ENCODE measurements at regions not wholly inside any gene's neighbourhood (a gene's known extent, or its start where the extent isn't known, plus 50 kb on each side); places are given as distances from the start of the nearest gene placed in this dataset.

DNA sequence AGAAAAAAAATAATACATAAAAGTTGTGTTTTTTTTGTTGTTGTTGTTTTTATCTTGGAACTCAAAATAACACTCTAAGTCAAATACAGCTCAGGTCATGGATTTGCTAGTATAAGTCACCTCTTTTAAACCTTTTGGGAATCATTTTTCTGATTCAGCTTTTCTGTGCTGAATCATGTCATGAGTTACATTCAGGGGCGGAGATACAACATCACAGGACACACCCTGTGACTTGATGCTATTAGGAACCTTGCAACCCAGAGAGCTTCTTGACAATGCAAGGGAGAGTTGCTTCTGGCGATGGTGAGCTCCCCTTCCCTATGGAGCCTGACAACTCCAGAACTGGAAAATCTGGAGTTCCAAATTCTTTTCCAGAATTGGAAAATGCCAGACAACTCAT lies 358.3 kb upstream of the C16orf82 start:
- Histone ChIP-seq H3K27me3 (no peaks in the 10 kb centered on the region), H3K4me1 (no peaks in the 10 kb centered on the region), H3K9me3 (no peaks in the 10 kb centered on the region), H3K36me3 (no peaks in the 10 kb centered on the region), H3K27ac (no peak overlapping the region), H3K4me3 (no peak overlapping the region)
- TF ChIP-seq EP300 (IDR thresholded peaks at IDR 0.05) (no peak), POLR2AphosphoS5 (IDR thresholded peaks at IDR 0.05) (no peak), POLR2A (IDR thresholded peaks at IDR 0.05) (no peak)
- TF ChIP-seq, protein P1, sequence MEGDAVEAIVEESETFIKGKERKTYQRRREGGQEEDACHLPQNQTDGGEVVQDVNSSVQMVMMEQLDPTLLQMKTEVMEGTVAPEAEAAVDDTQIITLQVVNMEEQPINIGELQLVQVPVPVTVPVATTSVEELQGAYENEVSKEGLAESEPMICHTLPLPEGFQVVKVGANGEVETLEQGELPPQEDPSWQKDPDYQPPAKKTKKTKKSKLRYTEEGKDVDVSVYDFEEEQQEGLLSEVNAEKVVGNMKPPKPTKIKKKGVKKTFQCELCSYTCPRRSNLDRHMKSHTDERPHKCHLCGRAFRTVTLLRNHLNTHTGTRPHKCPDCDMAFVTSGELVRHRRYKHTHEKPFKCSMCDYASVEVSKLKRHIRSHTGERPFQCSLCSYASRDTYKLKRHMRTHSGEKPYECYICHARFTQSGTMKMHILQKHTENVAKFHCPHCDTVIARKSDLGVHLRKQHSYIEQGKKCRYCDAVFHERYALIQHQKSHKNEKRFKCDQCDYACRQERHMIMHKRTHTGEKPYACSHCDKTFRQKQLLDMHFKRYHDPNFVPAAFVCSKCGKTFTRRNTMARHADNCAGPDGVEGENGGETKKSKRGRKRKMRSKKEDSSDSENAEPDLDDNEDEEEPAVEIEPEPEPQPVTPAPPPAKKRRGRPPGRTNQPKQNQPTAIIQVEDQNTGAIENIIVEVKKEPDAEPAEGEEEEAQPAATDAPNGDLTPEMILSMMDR (IDR thresholded peaks at IDR 0.05): no peak
- intact Hi-C loops (cut with DNase I): no loop called here
- no peak for DNase-seq
- 85 to 90% methylated on average over 2 of the region's 2 CpGs for WGBS, 2 donors

DNA sequence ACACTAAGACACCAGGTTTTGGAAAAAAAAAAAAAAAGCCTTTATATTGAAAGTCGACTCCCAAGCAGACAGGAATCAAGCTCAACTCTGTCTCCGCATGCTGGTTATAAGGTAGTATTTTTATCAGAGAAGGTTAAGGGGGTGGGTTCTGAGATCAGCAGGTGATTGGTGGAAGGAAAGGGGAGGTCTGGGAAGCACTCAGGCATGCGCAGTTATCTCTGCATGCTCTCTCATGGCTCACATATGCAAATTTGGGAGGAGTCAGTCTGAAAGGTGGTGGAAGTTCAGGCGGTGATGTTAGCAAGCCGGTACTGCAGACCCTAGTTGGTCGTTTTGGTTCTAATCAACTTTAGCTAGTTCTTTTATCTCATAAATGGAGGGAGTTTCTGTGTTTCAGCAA lies 357.6 kb upstream of the C16orf82 start:
- Histone ChIP-seq H3K4me3 (no peak overlapping the region), H3K27ac (no peak overlapping the region), H3K27me3 (no peaks in the 10 kb centered on the region), H3K9me3 (no peaks in the 10 kb centered on the region), H3K4me1 (no peaks in the 10 kb centered on the region), H3K36me3 (no peaks in the 10 kb centered on the region)
- intact Hi-C loops (cut with DNase I): no loop called here
- WGBS, 2 donors: 67 to 75% methylated on average over 6 of the region's 6 CpGs
- DNase-seq: no peak
- TF ChIP-seq EP300 (IDR thresholded peaks at IDR 0.05): no peak
- TF ChIP-seq, protein P1 (IDR thresholded peaks at IDR 0.05): no peak
- no peak for TF ChIP-seq POLR2AphosphoS5 (IDR thresholded peaks at IDR 0.05)
- TF ChIP-seq POLR2A (IDR thresholded peaks at IDR 0.05): no peak

DNA sequence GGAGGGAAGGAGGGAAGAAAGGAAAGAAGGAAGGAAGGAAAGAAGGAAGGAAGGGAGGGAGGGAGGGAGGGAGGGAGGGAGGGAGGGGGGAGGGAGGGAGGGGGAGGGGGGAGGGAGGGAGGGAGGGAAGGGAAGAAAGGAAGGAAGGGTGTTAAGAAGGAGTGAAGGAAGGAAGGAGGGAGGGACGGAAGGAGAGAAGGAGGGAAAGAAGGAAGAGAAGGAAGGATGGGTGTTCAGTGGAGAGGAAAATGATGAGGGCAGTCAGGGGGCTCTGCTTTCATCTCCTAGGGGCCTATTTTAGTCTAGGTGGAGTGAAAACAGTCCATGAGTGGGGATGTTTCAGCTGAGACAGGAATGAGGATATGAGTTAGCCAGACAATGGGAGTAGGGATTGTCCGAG lies 357.0 kb upstream of the C16orf82 start:
- TF ChIP-seq POLR2AphosphoS5 (IDR thresholded peaks at IDR 0.05) (no peak), POLR2A (IDR thresholded peaks at IDR 0.05) (no peak), EP300 (IDR thresholded peaks at IDR 0.05) (no peak)
- TF ChIP-seq, protein P1 (IDR thresholded peaks at IDR 0.05): no peak
- DNase-seq: no peak
- H3K9me3 ChIP-seq: no peaks in the 10 kb centered on the region
- no peaks in the 10 kb centered on the region for H3K4me1 ChIP-seq
- H3K27me3 ChIP-seq: no peaks in the 10 kb centered on the region
- no peaks in the 10 kb centered on the region for H3K36me3 ChIP-seq
- intact Hi-C loops (cut with DNase I): no loop called here
- H3K27ac ChIP-seq: no peak overlapping the region
- 88 to 91% methylated on average over 2 of the region's 2 CpGs for WGBS, 2 donors
- H3K4me3 ChIP-seq: no peak overlapping the region

DNA sequence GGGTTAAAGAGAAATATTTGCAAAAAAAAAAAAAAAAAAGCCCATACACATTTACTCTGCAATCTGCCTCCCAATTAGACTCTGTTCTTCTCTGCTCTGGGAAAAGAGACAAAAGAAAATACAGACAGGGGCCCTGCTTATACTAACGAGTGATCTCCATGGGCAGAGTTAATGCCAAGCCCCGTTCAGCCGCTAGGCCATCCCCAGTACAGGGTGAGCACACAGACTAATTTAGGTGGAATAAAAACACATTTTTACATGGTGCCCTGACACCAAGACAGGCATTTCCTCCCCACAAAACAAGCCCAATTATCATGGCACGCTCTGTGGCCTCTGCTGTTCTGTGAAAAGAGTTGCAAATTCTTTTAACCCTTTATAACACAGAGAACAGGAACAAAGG lies 356.3 kb upstream of the C16orf82 start:
- intact Hi-C loops (cut with DNase I): no loop called here
- no peaks in the 10 kb centered on the region for H3K4me1 ChIP-seq
- H3K4me3 ChIP-seq: no peak overlapping the region
- DNase-seq: no peak
- H3K36me3 ChIP-seq: no peaks in the 10 kb centered on the region
- no peaks in the 10 kb centered on the region for H3K9me3 ChIP-seq
- no peak overlapping the region for H3K27ac ChIP-seq
- TF ChIP-seq, protein P1 (IDR thresholded peaks at IDR 0.05): no peak
- TF ChIP-seq POLR2AphosphoS5 (IDR thresholded peaks at IDR 0.05): no peak
- 39 to 40% methylated on average over 4 of the region's 4 CpGs for WGBS, 2 donors
- no peaks in the 10 kb centered on the region for H3K27me3 ChIP-seq

DNA sequence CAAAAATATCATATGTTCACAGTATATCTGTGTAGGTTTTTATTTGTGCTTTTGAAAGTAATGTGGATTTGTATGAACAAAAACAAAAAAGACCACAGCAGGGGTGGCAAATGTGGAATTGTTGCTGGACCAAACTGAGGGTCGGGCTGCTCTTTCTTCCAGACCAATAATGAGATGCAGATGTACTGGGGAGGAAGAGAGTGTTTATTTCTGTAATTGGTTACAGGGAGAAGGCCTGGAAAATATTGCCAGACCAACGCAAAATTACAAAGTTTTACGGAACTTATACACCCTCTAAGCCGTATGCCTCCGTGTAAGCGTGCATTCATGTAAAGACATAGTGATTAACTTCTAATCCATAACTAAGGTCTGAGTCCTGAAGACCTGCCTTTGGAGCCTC lies 353.9 kb upstream of the C16orf82 start:
- TF ChIP-seq POLR2AphosphoS5 (IDR thresholded peaks at IDR 0.05) (no peak), EP300 (IDR thresholded peaks at IDR 0.05) (no peak), POLR2A (IDR thresholded peaks at IDR 0.05) (no peak)
- TF ChIP-seq, protein P1 (IDR thresholded peaks at IDR 0.05): no peak
- Histone ChIP-seq H3K36me3 (no peaks in the 10 kb centered on the region), H3K4me3 (no peak overlapping the region), H3K27ac (no peak overlapping the region), H3K9me3 (no peaks in the 10 kb centered on the region), H3K4me1 (no peaks in the 10 kb centered on the region), H3K27me3 (no peaks in the 10 kb centered on the region)
- no peak for DNase-seq
- intact Hi-C loops (cut with DNase I): no loop called here
- 78 to 83% methylated on average over 6 of the region's 6 CpGs for WGBS, 2 donors
